ENCODE measurements at regions not wholly inside any gene's neighbourhood (a gene's known extent, or its start where the extent isn't known, plus 50 kb on each side); places are given as distances from the start of the nearest gene placed in this dataset.
"Not testable (repeated sequence)": the region's sequence is repeated elsewhere in the genome, so short reads cannot be mapped to it uniquely, and the experiment has no call there.

- ATAC-seq: no peak
- Histone ChIP-seq H3K27me3 (no peaks in the 10 kb centered on the region), H3K4me3 (no peak overlapping the region), H3K36me3 (no peaks in the 10 kb centered on the region), H3K9me3 (peaks cover 0 to 4% (median 0%) of the 10 kb centered on the region in 3 donors), H3K4me1 (no peaks in the 10 kb centered on the region), H3K27ac (no peak overlapping the region)
- TF ChIP-seq POLR2AphosphoS5 (IDR thresholded peaks at IDR 0.05): no peak
- TF ChIP-seq POLR2A (IDR thresholded peaks at IDR 0.05): no peak
- no peak for TF ChIP-seq EP300 (IDR thresholded peaks at IDR 0.05)
- no peak for TF ChIP-seq CTCF (IDR thresholded peaks at IDR 0.05)
These were observed 212.0 kb upstream of the MGAT5 start for GRCh38 chr2:134041877-134042276.

- H3K4me1 ChIP-seq, ATAC-seq, H3K4me3 ChIP-seq, H3K9me3 ChIP-seq, H3K36me3 ChIP-seq, H3K27ac ChIP-seq, H3K27me3 ChIP-seq: not testable (repeated sequence)
- WGBS, 2 donors (ENCODE audit: low coverage in 1 of 2): 92% methylated on average over 2 of the region's 8 CpGs; no CpG with 5 or more reads in 1 of the 2 donors
These were observed 210.8 kb upstream of the MGAT5 start for GRCh38 chr2:134043028-134043427.

- no peaks in the 10 kb centered on the region for H3K4me1 ChIP-seq
- ATAC-seq: no peak
- no peaks in the 10 kb centered on the region for H3K36me3 ChIP-seq
- H3K4me3 ChIP-seq: no peak overlapping the region
- no peaks in the 10 kb centered on the region for H3K27me3 ChIP-seq
- TF ChIP-seq POLR2A (IDR thresholded peaks at IDR 0.05) (no peak), CTCF (IDR thresholded peaks at IDR 0.05) (no peak)
- peaks cover 0 to 8% (median 0%) of the 10 kb centered on the region in 3 donors for H3K9me3 ChIP-seq
- no peak overlapping the region for H3K27ac ChIP-seq
- WGBS, 2 donors (ENCODE audit: low coverage in 1 of 2): 73 to 100% methylated on average over 2 to 4 of the region's 4 CpGs
These were observed 201.7 kb upstream of the MGAT5 start for GRCh38 chr2:134052173-134052572.

GRCh38 chr2:134056173-134056572 lies 197.7 kb upstream of the MGAT5 start:
- Histone ChIP-seq H3K27ac (no peak overlapping the region), H3K9me3 (peaks cover 0 to 17% (median 0%) of the 10 kb centered on the region in 3 donors), H3K27me3 (no peaks in the 10 kb centered on the region), H3K4me3 (no peak overlapping the region), H3K4me1 (no peaks in the 10 kb centered on the region), H3K36me3 (no peaks in the 10 kb centered on the region)
- no peak for ATAC-seq
- TF ChIP-seq CTCF (IDR thresholded peaks at IDR 0.05) (no peak), POLR2AphosphoS5 (IDR thresholded peaks at IDR 0.05) (no peak), EP300 (IDR thresholded peaks at IDR 0.05) (no peak), POLR2A (IDR thresholded peaks at IDR 0.05) (no peak)
- WGBS, 2 donors (ENCODE audit: low coverage in 1 of 2): 70 to 92% methylated on average over 2 of the region's 2 CpGs

GRCh38 chr2:134061066-134061465 lies 192.8 kb upstream of the MGAT5 start:
- not testable (repeated sequence) for H3K4me1 ChIP-seq, ATAC-seq, H3K4me3 ChIP-seq, H3K36me3 ChIP-seq, H3K27ac ChIP-seq, H3K27me3 ChIP-seq
- WGBS, 2 donors (ENCODE audit: low coverage in 1 of 2): 79% methylated on average over 8 of the region's 8 CpGs; no CpG with 5 or more reads in 1 of the 2 donors
- peaks cover 0 to 21% (median 0%) of the 10 kb centered on the region in 3 donors for H3K9me3 ChIP-seq

GRCh38 chr2:134062235-134062634 lies 191.6 kb upstream of the MGAT5 start:
- not testable (repeated sequence) for ATAC-seq, H3K27me3 ChIP-seq, H3K4me3 ChIP-seq, H3K36me3 ChIP-seq, H3K4me1 ChIP-seq, H3K27ac ChIP-seq
- H3K9me3 ChIP-seq: peaks cover 0 to 21% (median 0%) of the 10 kb centered on the region in 3 donors
- 80 to 90% methylated on average over 1 to 3 of the region's 3 CpGs for WGBS, 2 donors (ENCODE audit: low coverage in 1 of 2)

- not testable (repeated sequence) for H3K27ac ChIP-seq, H3K4me1 ChIP-seq, ATAC-seq, H3K36me3 ChIP-seq, H3K4me3 ChIP-seq, H3K27me3 ChIP-seq
- H3K9me3 ChIP-seq: peaks cover 0 to 21% (median 0%) of the 10 kb centered on the region in 3 donors
- WGBS, 2 donors (ENCODE audit: low coverage in 1 of 2): no CpG with 5 or more reads among the region's 27 CpGs
These were observed 190.0 kb upstream of the MGAT5 start for GRCh38 chr2:134063916-134064315.

Data from gastroesophageal sphincter (tissue), 4 donors.